IMR-90 (cell line): ENCODE measurements at regions not wholly inside any gene's neighbourhood (a gene's known extent, or its start where the extent isn't known, plus 50 kb on each side); places are given as distances from the start of the nearest gene placed in this dataset.

Source experiments
- BHLHE40 ChIP-seq: fragments of 150-350 bp; IDR thresholded peaks from 2 replicates; pipeline ENCODE4 v1.6.1; 2016; ENCODE audit warnings: mild to moderate bottlenecking, low read depth, low read length
- CEBPB ChIP-seq: IDR thresholded peaks from 2 replicates; pipeline ENCODE4 v1.6.1; 2012; ENCODE audit warnings: low read depth, low read length, improper control_type of control experiment
- FOS ChIP-seq: fragments of 150-350 bp; IDR thresholded peaks from 2 replicates; pipeline ENCODE4 v1.6.1; 2016; ENCODE audit warnings: low read depth, low read length
- NFE2L2 ChIP-seq: fragments of 150-350 bp; IDR thresholded peaks from 2 replicates; pipeline ENCODE4 v1.6.1; 2016; ENCODE audit warnings: low read depth, mild to moderate bottlenecking, low read length
- POLR2A ChIP-seq: IDR thresholded peaks from 2 replicates; pipeline ENCODE4 v1.6.1; 2012; ENCODE audit warnings: mild to moderate bottlenecking, low read depth, low read length
- RAD21 ChIP-seq: IDR thresholded peaks from 2 replicates; pipeline ENCODE4 v1.6.1; 2012; ENCODE audit warnings: low read length, improper control_type of control experiment
- RCOR1 ChIP-seq: IDR thresholded peaks from 2 replicates; pipeline ENCODE4 v1.6.1; 2012; ENCODE audit warnings: mild to moderate bottlenecking, low read length, improper control_type of control experiment; ENCODE audit not compliant: insufficient replicate concordance
- RFX5 ChIP-seq: IDR thresholded peaks from 2 replicates; pipeline ENCODE4 v1.8.0; 2012; ENCODE audit warnings: low read depth, mild to moderate bottlenecking, low read length, moderate library complexity
- SMC3 ChIP-seq: fragments of 150-350 bp; IDR thresholded peaks from 2 replicates; pipeline ENCODE4 v1.6.1; 2016; ENCODE audit warnings: low read depth, mild to moderate bottlenecking, antibody characterized with exemption, low read length, moderate library complexity
- TF ChIP-seq, protein P1 (sequence below): conservative IDR thresholded peaks from 2 replicates; pipeline ENCODE4 v1.5.1; 2012; ENCODE audit warnings: mild to moderate bottlenecking, low read depth, low read length, improper control_type of control experiment
- TF ChIP-seq, protein P2 (sequence below): fragments of 150-350 bp; IDR thresholded peaks from 2 replicates; pipeline ENCODE4 v1.6.1; 2017; ENCODE audit warnings: mild to moderate bottlenecking, antibody characterized with exemption, low read length, low read depth
- TF ChIP-seq, protein P3 (sequence below): fragments of 150-350 bp; IDR thresholded peaks from 2 replicates; pipeline ENCODE4 v1.6.1; 2016; ENCODE audit warnings: low read depth, mild to moderate bottlenecking, low read length, moderate library complexity, borderline replicate concordance

DNA sequence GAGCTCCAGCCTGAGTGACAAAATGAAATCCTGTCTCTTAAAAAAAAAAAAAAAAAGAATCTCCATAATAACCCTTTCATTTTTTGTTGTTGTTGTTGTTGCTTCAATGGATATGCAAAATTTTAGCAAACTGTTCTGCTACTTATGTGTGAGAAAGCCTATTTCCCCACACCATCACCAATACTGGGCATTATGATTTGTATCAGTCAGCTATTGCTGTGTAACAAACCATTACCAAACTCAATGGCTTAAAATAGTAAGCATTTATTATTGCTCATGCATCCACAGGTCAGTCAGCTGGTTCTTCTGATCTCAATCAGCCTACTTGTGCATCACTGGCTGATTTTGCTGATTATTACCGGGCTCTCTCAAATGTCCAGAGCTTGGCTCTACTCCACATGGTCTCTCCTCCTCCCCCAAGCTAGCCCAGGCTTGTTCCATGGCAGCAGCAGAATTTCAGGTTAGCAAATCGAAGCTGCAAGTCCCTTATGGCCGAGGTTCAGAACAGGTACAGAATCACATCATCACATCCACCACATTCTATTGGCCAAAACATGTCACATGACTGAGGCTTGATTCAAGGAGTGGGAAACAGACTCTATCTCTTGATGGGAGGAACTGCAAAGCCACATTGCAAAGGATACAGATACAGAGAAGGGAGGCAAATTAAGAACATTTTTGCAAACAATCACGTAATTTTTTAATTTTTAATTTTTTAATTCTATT, 135.1 kb downstream of the MN1 start:
- TF ChIP-seq, protein P1, sequence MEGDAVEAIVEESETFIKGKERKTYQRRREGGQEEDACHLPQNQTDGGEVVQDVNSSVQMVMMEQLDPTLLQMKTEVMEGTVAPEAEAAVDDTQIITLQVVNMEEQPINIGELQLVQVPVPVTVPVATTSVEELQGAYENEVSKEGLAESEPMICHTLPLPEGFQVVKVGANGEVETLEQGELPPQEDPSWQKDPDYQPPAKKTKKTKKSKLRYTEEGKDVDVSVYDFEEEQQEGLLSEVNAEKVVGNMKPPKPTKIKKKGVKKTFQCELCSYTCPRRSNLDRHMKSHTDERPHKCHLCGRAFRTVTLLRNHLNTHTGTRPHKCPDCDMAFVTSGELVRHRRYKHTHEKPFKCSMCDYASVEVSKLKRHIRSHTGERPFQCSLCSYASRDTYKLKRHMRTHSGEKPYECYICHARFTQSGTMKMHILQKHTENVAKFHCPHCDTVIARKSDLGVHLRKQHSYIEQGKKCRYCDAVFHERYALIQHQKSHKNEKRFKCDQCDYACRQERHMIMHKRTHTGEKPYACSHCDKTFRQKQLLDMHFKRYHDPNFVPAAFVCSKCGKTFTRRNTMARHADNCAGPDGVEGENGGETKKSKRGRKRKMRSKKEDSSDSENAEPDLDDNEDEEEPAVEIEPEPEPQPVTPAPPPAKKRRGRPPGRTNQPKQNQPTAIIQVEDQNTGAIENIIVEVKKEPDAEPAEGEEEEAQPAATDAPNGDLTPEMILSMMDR: no peak
- no peak for TF ChIP-seq FOS
- TF ChIP-seq POLR2A: no peak
- TF ChIP-seq, protein P2, sequence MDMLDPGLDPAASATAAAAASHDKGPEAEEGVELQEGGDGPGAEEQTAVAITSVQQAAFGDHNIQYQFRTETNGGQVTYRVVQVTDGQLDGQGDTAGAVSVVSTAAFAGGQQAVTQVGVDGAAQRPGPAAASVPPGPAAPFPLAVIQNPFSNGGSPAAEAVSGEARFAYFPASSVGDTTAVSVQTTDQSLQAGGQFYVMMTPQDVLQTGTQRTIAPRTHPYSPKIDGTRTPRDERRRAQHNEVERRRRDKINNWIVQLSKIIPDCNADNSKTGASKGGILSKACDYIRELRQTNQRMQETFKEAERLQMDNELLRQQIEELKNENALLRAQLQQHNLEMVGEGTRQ: no peak
- TF ChIP-seq RAD21: no peak
- TF ChIP-seq, protein P3, sequence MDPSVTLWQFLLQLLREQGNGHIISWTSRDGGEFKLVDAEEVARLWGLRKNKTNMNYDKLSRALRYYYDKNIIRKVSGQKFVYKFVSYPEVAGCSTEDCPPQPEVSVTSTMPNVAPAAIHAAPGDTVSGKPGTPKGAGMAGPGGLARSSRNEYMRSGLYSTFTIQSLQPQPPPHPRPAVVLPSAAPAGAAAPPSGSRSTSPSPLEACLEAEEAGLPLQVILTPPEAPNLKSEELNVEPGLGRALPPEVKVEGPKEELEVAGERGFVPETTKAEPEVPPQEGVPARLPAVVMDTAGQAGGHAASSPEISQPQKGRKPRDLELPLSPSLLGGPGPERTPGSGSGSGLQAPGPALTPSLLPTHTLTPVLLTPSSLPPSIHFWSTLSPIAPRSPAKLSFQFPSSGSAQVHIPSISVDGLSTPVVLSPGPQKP: no peak
- no peak for TF ChIP-seq BHLHE40
- TF ChIP-seq RCOR1: no peak
- no peak for TF ChIP-seq RFX5
- TF ChIP-seq CEBPB: no peak
- TF ChIP-seq NFE2L2: no peak
- no peak for TF ChIP-seq SMC3
